Erythroblast (primary cell): ENCODE measurements at regions not wholly inside any gene's neighbourhood (a gene's known extent, or its start where the extent isn't known, plus 50 kb on each side); places are given as distances from the start of the nearest gene placed in this dataset.

Experiments used
- GATA1 ChIP-seq: IDR thresholded peaks from 2 replicates; pipeline ENCODE4 v1.6.1; 2011; ENCODE audit warnings: low read depth, mild to moderate bottlenecking, control low read depth, low read length, moderate library complexity
- POLR2A ChIP-seq: IDR thresholded peaks from 2 replicates; pipeline ENCODE4 v1.6.1; 2011; ENCODE audit warnings: mild to moderate bottlenecking, low read length

DNA sequence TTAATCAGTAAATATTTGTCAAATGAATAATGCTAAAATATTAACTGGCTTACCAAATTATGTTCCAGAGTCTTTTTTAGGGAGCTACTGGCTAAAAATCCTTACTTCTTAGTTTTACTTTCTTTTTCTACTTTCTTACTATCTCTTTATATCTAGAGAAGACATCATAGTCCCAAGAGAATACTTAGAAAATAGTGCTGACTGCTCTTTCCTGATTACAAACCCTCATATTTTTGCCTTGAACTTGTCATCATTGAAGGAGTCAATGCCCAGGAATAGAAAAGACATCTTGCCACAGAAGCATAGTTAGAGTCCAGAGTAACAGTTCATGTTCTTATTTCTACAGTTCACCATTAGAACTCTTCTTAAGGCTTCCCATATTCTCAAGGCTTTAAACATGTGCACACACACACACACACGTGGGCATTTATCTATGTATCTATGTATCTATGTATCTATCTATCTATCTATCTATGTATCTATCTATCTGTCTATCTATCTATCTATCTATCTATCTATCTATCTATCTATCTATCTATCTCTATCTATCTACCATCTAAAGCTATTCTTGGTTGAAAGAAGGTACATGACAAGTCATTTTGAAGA is 654.3 kb downstream of the ANXA1 start:
- TF ChIP-seq POLR2A (no peak), GATA1 (no peak)
